H1 (cell line): ENCODE measurements at regions not wholly inside any gene's neighbourhood (a gene's known extent, or its start where the extent isn't known, plus 50 kb on each side); places are given as distances from the start of the nearest gene placed in this dataset.

Source experiments
- CTCF ChIA-PET: fragments of 300-600 bp; sonication (Branson Sonifier 250); formaldehyde crosslinking; loops from one replicate; lab custom pipeline; 2021; ENCODE audit not compliant: partially characterized antibody; lab: Charles Lee
- POLR2A ChIA-PET: fragments of 300-600 bp; sonication (Branson Sonifier 250); formaldehyde crosslinking; loops from one replicate; lab custom pipeline; 2021; ENCODE audit warnings: inconsistent platforms; ENCODE audit not compliant: partially characterized antibody; lab: Charles Lee
- DNase-seq, 2 experiments: peaks; one replicate each; pipeline versions ENCODE4 v3.0.0 to v3.0.0-alpha.2; 2010 to 2022; ENCODE audit warnings: low spot score in 2 of 2, low read depth in 1 of 2, mixed read lengths in 1 of 2
- FAIRE-seq: peaks from 2 replicates; lab custom pipeline; 2011; peaks lifted over from hg19 to GRCh38; lab: Jason Lieb, UNC
- H2AFZ ChIP-seq: 2 replicates; pipeline ENCODE4 v1.8.1; 2012; ENCODE audit warnings: low read length, inconsistent platforms
- H2AK5ac ChIP-seq: 2 replicates; pipeline ENCODE4 v1.6.1; 2013; ENCODE audit warnings: low read depth, low read length
- H2BK120ac ChIP-seq: replicated peaks from 2 replicates; pipeline ENCODE3; 2013; ENCODE audit warnings: low read depth, low read length, inconsistent platforms
- H2BK12ac ChIP-seq: 2 replicates; pipeline ENCODE4 v1.6.1; 2013; ENCODE audit warnings: low read depth, low read length
- H2BK15ac ChIP-seq: 2 replicates; pipeline ENCODE4 v1.6.1; 2013; ENCODE audit warnings: low read length
- H2BK20ac ChIP-seq: 2 replicates; pipeline ENCODE4 v1.6.1; 2013; ENCODE audit warnings: low read length
- H2BK5ac ChIP-seq: 2 replicates; pipeline ENCODE4 v1.6.1; 2013; ENCODE audit warnings: low read depth, low read length
- H3K14ac ChIP-seq: 2 replicates; pipeline ENCODE4 v1.6.1; 2013; ENCODE audit warnings: inconsistent platforms; ENCODE audit not compliant: insufficient read length
- H3K18ac ChIP-seq: 2 replicates; pipeline ENCODE4 v1.6.1; 2013; ENCODE audit warnings: low read length; ENCODE audit errors: extremely low read depth
- H3K23ac ChIP-seq: 2 replicates; pipeline ENCODE4 v1.6.1; 2013; ENCODE audit warnings: inconsistent platforms; ENCODE audit not compliant: insufficient read length
- H3K23me2 ChIP-seq: 2 replicates; pipeline ENCODE4 v1.6.1; 2013; ENCODE audit warnings: low read depth, low read length
- H3K27ac ChIP-seq: 2 replicates; pipeline ENCODE4 v1.6.1; 2011; ENCODE audit warnings: low read depth, low read length, inconsistent platforms
- H3K27me3 ChIP-seq, 4 experiments: replicated peaks in 1 of 4; 1 replicate in 1 of 4; 2 replicates in 3 of 4; pipeline versions ENCODE4 v1.6.1 to v1.8.1; 2011 to 2013; ENCODE audit warnings: low read length in 3 of 4, mild to moderate bottlenecking in 3 of 4, inconsistent platforms in 2 of 4, mixed read lengths in 2 of 4, moderate library complexity in 1 of 4; ENCODE audit not compliant: control insufficient read depth in 3 of 4, insufficient read depth in 3 of 4; ENCODE audit errors: extremely low read depth in 1 of 4
- H3K36me3 ChIP-seq, 4 experiments: 2 replicates each; pipeline versions ENCODE4 v1.6.1 to v1.8.1; 2011 to 2013; ENCODE audit warnings: mild to moderate bottlenecking in 4 of 4, low read length in 3 of 4, moderate library complexity in 2 of 4, control low read depth in 1 of 4, inconsistent platforms in 1 of 4; ENCODE audit not compliant: insufficient read depth in 4 of 4, control insufficient read depth in 2 of 4
- H3K4ac ChIP-seq: replicated peaks from 2 replicates; pipeline ENCODE3; 2013; ENCODE audit warnings: low read length, low read depth, mixed read lengths, inconsistent platforms; ENCODE audit not compliant: insufficient read length
- H3K4me1 ChIP-seq, 4 experiments: replicated peaks in 1 of 4; 1 replicate in 1 of 4; 2 replicates in 3 of 4; pipeline versions ENCODE4 v1.6.1 to v1.8.1; 2011 to 2013; ENCODE audit warnings: low read length in 3 of 4, inconsistent platforms in 2 of 4, mixed read lengths in 1 of 4; ENCODE audit not compliant: insufficient read depth in 4 of 4, control insufficient read depth in 3 of 4
- H3K4me2 ChIP-seq, 2 experiments: 2 replicates each; pipeline versions ENCODE4 v1.6.1 to v1.8.1; 2011 to 2013; ENCODE audit warnings: low read depth in 2 of 2, low read length in 2 of 2, control low read depth in 1 of 2, inconsistent platforms in 1 of 2, mild to moderate bottlenecking in 1 of 2; ENCODE audit not compliant: insufficient read depth in 1 of 2
- H3K4me3 ChIP-seq, 4 experiments: fragments of 200-600, 300-600 bp in 1 of 4; sonication (generic), shearing (Covaris generic), sonication (Bioruptor Twin) in 1 of 4; 2 replicates each; pipeline versions ENCODE4 v1.5.1 to v1.8.1; 2011 to 2016; ENCODE audit warnings: low read length in 4 of 4, low read depth in 3 of 4, control low read depth in 2 of 4, inconsistent platforms in 2 of 4, mild to moderate bottlenecking in 2 of 4, mixed read lengths in 1 of 4, moderate library complexity in 1 of 4; ENCODE audit not compliant: insufficient read depth in 2 of 4; ENCODE audit errors: extremely low read depth in 1 of 4
- H3K56ac ChIP-seq: replicated peaks from 2 replicates; pipeline ENCODE3; 2013; ENCODE audit warnings: low read depth, mild to moderate bottlenecking, mixed read lengths, low read length, inconsistent platforms; ENCODE audit not compliant: insufficient read length
- H3K79me1 ChIP-seq: 2 replicates; pipeline ENCODE4 v1.6.1; 2013; ENCODE audit warnings: low read depth, low read length, control low read depth
- H3K79me2 ChIP-seq, 2 experiments: 2 replicates each; pipeline versions ENCODE4 v1.6.1 to v1.8.1; 2012 to 2013; ENCODE audit warnings: low read length in 2 of 2, mild to moderate bottlenecking in 2 of 2, inconsistent platforms in 1 of 2; ENCODE audit not compliant: insufficient read depth in 2 of 2, control insufficient read depth in 1 of 2
- H3K9ac ChIP-seq, 4 experiments: replicated peaks in 1 of 4; 1 replicate in 1 of 4; 2 replicates in 3 of 4; pipeline versions ENCODE4 v1.6.1 to v1.8.1; 2011 to 2013; ENCODE audit warnings: low read depth in 3 of 4, low read length in 3 of 4, control low read depth in 2 of 4, mild to moderate bottlenecking in 2 of 4, moderate library complexity in 2 of 4, inconsistent platforms in 1 of 4; ENCODE audit errors: extremely low read depth in 1 of 4
- H3K9me3 ChIP-seq, 2 experiments: 2 replicates each; pipeline versions ENCODE4 v1.6.1 to v1.8.1; 2012 to 2013; ENCODE audit warnings: mild to moderate bottlenecking in 2 of 2, moderate library complexity in 2 of 2, control low read depth in 1 of 2, inconsistent platforms in 1 of 2, low read depth in 1 of 2, low read length in 1 of 2, mixed read lengths in 1 of 2; ENCODE audit not compliant: insufficient read depth in 2 of 2
- H4K20me1 ChIP-seq, 2 experiments: replicated peaks in 1 of 2; 2 replicates each; pipeline versions ENCODE3 to v1.8.1; 2011 to 2013; ENCODE audit warnings: inconsistent platforms in 2 of 2, low read length in 2 of 2, mild to moderate bottlenecking in 1 of 2; ENCODE audit not compliant: insufficient read depth in 2 of 2, control insufficient read depth in 1 of 2
- H4K5ac ChIP-seq: 2 replicates; pipeline ENCODE4 v1.6.1; 2013; ENCODE audit warnings: low read length, low read depth, mixed read lengths, inconsistent platforms; ENCODE audit not compliant: insufficient read length
- H4K8ac ChIP-seq: 2 replicates; pipeline ENCODE4 v1.8.0; 2013; ENCODE audit warnings: mild to moderate bottlenecking, moderate library complexity, low read length, inconsistent platforms; ENCODE audit not compliant: insufficient read depth; ENCODE audit errors: extremely low read depth
- H4K91ac ChIP-seq: replicated peaks from 2 replicates; pipeline ENCODE3; 2013; ENCODE audit warnings: low read length, mixed read lengths, inconsistent platforms; ENCODE audit not compliant: insufficient read length
- BACH1 ChIP-seq: IDR thresholded peaks from 2 replicates; pipeline ENCODE4 v1.6.1; 2012; ENCODE audit warnings: low read length, improper control_type of control experiment
- CHD2 ChIP-seq: IDR thresholded peaks from 2 replicates; pipeline ENCODE4 v1.6.1; 2012; ENCODE audit warnings: low read length, improper control_type of control experiment
- CTBP2 ChIP-seq: IDR thresholded peaks from 2 replicates; pipeline ENCODE4 v1.7.0; 2011; ENCODE audit warnings: borderline replicate concordance, mild to moderate bottlenecking, moderate library complexity, mixed read lengths, low read length; ENCODE audit not compliant: insufficient read depth, insufficient read length
- EP300 ChIP-seq, 2 experiments: IDR thresholded peaks; 1 replicate in 1 of 2; 2 replicates in 1 of 2; pipeline ENCODE4 v1.6.1; 2011 to 2012; ENCODE audit warnings: low read depth in 2 of 2, low read length in 2 of 2, mild to moderate bottlenecking in 2 of 2, borderline replicate concordance in 1 of 2, inconsistent platforms in 1 of 2, moderate library complexity in 1 of 2
- RAD21 ChIP-seq, 2 experiments: IDR thresholded peaks in 1 of 2; conservative IDR thresholded peaks in 1 of 2; 2 replicates each; pipeline ENCODE4 v1.6.1; 2011; ENCODE audit warnings: low read depth in 2 of 2, low read length in 2 of 2, improper control_type of control experiment in 1 of 2, inconsistent platforms in 1 of 2, mild to moderate bottlenecking in 1 of 2, moderate library complexity in 1 of 2
- SIX5 ChIP-seq: IDR thresholded peaks from 2 replicates; pipeline ENCODE4 v1.6.1; 2011; ENCODE audit warnings: mild to moderate bottlenecking, low read depth, low read length
- SRF ChIP-seq: IDR thresholded peaks from 2 replicates; pipeline ENCODE4 v1.6.1; 2011; ENCODE audit warnings: mild to moderate bottlenecking, low read depth, low read length, moderate library complexity
- WGBS, 2 experiments: shearing (Covaris generic) in 1 of 2; methylation state at CpG; one replicate each; pipeline versions ENCODE4 v1.1.6 to v1.1.7; 2013 to 2015; ENCODE audit warnings: low lambda C conversion rate in 2 of 2, mixed read lengths in 2 of 2, inconsistent platforms in 1 of 2, low coverage in 1 of 2, missing lambda C conversion rate in 1 of 2; ENCODE audit not compliant: insufficient replicate concordance in 2 of 2, insufficient coverage in 1 of 2, insufficient read length in 1 of 2; ENCODE audit errors: extremely low coverage in 1 of 2, missing lambda C conversion rate in 1 of 2; 5-methylcytosine and 5-hydroxymethylcytosine counted together
- TF ChIP-seq, protein P1 (sequence below), 3 experiments: IDR thresholded peaks; 1 replicate in 2 of 3; 2 replicates in 1 of 3; pipeline versions ENCODE4 v1.5.1 to v1.6.1; 2011; ENCODE audit warnings: low read length in 3 of 3, mild to moderate bottlenecking in 3 of 3, inconsistent platforms in 2 of 3, low read depth in 1 of 3, moderate library complexity in 1 of 3; ENCODE audit not compliant: insufficient read depth in 1 of 3; ENCODE audit errors: control extremely low read depth in 1 of 3

DNA sequence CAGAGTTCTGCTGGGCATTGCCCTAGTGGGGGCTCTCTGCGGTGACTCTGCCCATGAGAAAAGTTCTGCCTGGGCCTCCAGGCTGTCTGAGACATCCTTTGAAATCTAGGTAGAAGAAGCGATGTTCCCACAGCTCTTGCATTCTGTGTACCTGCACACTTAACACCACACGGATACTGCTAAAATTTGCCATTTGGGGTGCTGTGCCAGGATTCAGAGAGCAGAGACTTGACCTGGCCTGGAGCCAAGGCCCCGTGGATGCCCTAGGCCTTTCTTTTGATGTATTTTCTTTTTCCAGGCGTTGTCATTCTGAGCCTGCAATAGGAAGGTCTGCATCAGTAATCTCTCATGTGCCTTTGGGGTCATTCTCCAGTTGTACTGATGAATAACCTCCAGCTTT is 89.3 kb upstream of the IL12B start:
- Histone ChIP-seq H2BK5ac (no peak overlapping the region), H2AK5ac (no peak overlapping the region), H3K9me3 (no peaks in the 10 kb centered on the region), H3K79me2 (no peaks in the 10 kb centered on the region), H2BK12ac (no peak overlapping the region), H3K18ac (no peak overlapping the region), H3K23ac (no peak overlapping the region), H3K36me3 (no peaks in the 10 kb centered on the region), H2BK15ac (no peak overlapping the region), H4K8ac (no peak overlapping the region), H3K56ac (no peak overlapping the region), H3K27me3 (peaks cover 0 to 1% (median 0%) of the 10 kb centered on the region in 4 experiments; a peak in 1 of 7 replicates), H3K27ac (no peak overlapping the region), H2BK20ac (no peak overlapping the region), H4K20me1 (no peaks in the 10 kb centered on the region), H2AFZ (no peak overlapping the region), H3K4ac (no peak overlapping the region), H3K14ac (no peak overlapping the region), H3K4me2 (no peak overlapping the region), H3K79me1 (no peaks in the 10 kb centered on the region), H3K4me1 (no peaks in the 10 kb centered on the region), H3K23me2 (no peaks in the 10 kb centered on the region; the same call in 1 of the 2 replicates), H4K91ac (no peak overlapping the region), H3K9ac (no peak overlapping the region), H3K4me3 (no peak overlapping the region)
- CTCF ChIA-PET = interaction anchor here (0.7 to 4.1 kb wide), 7 partner anchors 10 to 567 kb away, joined by 3 to 30 read pairs (median 3); no protein-coding TSS in a partner anchor
- DNase-seq (no peak), FAIRE-seq (no peak)
- POLR2A ChIA-PET = no interaction called here
- WGBS, 2 experiments = 91% methylated on average over 5 of the region's 5 CpGs; no CpG with 5 or more reads in 1 of the 2 experiments
- no peak for TF ChIP-seq BACH1
- TF ChIP-seq CTBP2 = no peak
- TF ChIP-seq CHD2 = no peak
- TF ChIP-seq SIX5 = no peak
- TF ChIP-seq EP300 (IDR thresholded peaks at IDR 0.05; ENCODE audit: borderline replicate concordance in 1 of 2, low read depth in 2 of 2, low read length in 2 of 2) = no peak
- TF ChIP-seq SRF = no peak
- TF ChIP-seq, protein P1, sequence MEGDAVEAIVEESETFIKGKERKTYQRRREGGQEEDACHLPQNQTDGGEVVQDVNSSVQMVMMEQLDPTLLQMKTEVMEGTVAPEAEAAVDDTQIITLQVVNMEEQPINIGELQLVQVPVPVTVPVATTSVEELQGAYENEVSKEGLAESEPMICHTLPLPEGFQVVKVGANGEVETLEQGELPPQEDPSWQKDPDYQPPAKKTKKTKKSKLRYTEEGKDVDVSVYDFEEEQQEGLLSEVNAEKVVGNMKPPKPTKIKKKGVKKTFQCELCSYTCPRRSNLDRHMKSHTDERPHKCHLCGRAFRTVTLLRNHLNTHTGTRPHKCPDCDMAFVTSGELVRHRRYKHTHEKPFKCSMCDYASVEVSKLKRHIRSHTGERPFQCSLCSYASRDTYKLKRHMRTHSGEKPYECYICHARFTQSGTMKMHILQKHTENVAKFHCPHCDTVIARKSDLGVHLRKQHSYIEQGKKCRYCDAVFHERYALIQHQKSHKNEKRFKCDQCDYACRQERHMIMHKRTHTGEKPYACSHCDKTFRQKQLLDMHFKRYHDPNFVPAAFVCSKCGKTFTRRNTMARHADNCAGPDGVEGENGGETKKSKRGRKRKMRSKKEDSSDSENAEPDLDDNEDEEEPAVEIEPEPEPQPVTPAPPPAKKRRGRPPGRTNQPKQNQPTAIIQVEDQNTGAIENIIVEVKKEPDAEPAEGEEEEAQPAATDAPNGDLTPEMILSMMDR (IDR thresholded peaks at IDR 0.05; ENCODE audit: control extremely low read depth in 1 of 3, insufficient read depth in 1 of 3, low read depth in 1 of 3, low read length in 3 of 3) = peak; percentile 39 to 48 (median 43)
- peak; percentile 14 to 36; a peak in 3 of 4 replicates for TF ChIP-seq RAD21 (IDR thresholded peaks at IDR 0.05 in 1 of 2, conservative IDR thresholded peaks at IDR 0.05 in 1 of 2; ENCODE audit: low read depth in 2 of 2, low read length in 2 of 2)
- TF ChIP-seq, all 59 proteins: peak for 2
- Histone ChIP-seq H2BK120ac (no peak overlapping the region), H4K5ac (no peak overlapping the region)
